Right lobe of liver (tissue), 4 donors: ENCODE measurements at regions not wholly inside any gene's neighbourhood (a gene's known extent, or its start where the extent isn't known, plus 50 kb on each side); places are given as distances from the start of the nearest gene placed in this dataset.

Experiments
- CTCF ChIP-seq, 4 donors: fragments of 200-600 bp in 3 of 4; fragments of 450-650 bp in 1 of 4; IDR thresholded peaks; one replicate each; pipeline versions ENCODE4 v1.5.1 to v1.8.0; 2016 to 2022; ENCODE audit warnings: antibody characterized with exemption in 4 of 4, mild to moderate bottlenecking in 2 of 4
- POLR2A ChIP-seq: fragments of 450-650 bp; IDR thresholded peaks from one replicate; pipeline ENCODE4 v1.6.1; 2017; ENCODE audit warnings: antibody characterized with exemption, mild to moderate bottlenecking
- donor health status: DM: no; HTN: no; CAD: no.
- donor health status: DM: no; HTN: no; CAD: no.
- donor health status: DM: no; HTN: yes; CAD: no.

- TF ChIP-seq CTCF (IDR thresholded peaks at IDR 0.05) (no peak), POLR2A (no peak)
Observed at GRCh38 chr18:65436430-65436829, 314.4 kb upstream of the CDH7 start.
